NOMO-1 (cell line): ENCODE measurements at regions not wholly inside any gene's neighbourhood (a gene's known extent, or its start where the extent isn't known, plus 50 kb on each side); places are given as distances from the start of the nearest gene placed in this dataset.

Experiments used
- DNase-seq, 2 experiments: peaks; one replicate each; lab custom pipeline; 2025; ENCODE audit not compliant: unreplicated experiment in 2 of 2; lab: John Stamatoyannopoulos, UW

DNA sequence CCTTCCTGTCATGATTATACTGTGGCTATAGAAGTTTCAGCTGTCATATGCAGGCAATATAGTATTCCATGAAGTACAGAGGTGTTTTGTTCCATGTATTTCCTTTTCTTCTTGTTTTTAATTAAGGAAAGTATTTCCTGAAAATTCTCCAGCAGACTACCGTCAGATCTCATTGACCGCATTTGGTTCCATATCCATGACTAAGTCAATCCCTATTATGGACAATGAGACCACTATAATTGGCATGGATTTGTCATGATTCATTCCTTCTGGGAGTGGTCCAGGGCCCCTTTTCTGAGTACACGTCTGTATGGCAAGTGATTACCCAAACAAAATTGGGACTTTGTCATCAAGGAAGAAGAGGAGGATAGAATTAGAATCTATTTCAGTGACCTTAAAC, 283.2 kb upstream of the CLINT1 start:
- DNase-seq: no peak

DNA sequence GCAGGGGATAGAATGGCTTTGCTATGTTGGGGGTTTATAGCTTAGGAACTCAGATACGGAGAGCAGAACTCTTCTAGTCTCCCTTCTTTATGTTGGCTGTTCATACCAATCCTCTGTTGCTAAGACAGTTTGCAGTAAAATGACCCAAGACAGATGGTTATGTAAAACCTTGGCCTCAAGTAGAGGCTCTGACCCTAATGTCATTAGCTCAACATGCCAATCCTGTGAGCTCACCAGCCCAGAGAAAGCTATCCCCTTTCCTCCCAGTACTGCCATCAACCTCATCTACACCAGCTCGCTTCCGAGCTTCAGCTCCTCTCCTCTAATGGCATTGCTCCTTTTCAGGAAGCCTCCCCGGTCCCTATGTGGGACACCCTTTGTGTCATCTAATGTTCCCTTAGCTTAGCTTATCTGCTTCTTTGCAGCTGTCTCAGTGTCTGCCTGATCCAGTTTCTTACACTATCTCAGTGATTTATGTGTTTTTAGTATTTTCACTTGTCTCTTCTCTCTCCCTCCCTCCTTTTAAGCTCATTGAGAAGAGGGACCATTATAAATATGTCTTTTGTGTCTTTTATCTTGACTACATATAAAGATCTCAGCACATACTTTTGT, 281.3 kb upstream of the CLINT1 start:
- DNase-seq: no peak

DNA sequence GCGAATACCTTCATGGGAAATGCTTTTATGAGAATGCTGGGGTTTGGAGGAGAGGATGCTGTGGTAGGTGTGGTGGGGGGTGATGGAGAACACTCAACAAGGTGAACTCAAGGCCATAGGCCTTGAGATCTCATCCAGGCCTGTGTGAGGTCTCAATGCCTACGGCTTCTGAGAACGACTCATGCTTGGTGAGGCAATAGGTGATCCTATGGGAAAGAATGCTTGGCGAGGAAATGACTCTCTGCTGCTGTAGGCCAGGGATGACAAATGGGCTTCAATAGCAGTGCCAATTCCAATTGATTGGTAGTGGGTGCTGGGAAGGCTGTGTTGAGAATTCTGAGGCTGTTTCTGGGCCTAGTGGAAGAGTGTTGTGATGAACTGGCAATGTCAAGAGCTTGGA, 280.2 kb upstream of the CLINT1 start:
- DNase-seq: no peak

DNA sequence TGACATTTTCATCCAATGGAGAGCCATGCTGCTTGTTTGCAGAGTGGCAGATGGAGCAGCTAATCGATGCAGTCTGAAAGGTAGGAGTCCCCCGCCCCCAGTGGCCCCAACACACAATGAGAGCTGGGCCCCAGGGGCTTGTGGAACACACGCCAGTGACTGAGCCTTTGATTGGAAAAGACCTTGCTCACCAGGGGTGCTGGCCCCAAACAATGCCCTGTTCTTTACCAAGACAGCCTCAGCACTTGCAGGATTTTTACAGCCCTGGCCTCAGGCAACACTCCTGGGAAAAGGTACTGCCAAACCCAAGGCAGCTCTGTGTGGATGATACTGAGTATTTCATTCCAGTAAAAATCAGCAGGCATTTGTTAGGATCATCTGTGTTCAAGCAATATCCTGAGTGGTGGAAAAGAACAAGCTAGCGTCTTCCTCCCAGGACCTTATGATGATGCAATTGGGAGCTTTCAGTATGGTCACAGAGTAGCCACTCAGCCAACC, 276.8 kb upstream of the CLINT1 start:
- DNase-seq: no peak

DNA sequence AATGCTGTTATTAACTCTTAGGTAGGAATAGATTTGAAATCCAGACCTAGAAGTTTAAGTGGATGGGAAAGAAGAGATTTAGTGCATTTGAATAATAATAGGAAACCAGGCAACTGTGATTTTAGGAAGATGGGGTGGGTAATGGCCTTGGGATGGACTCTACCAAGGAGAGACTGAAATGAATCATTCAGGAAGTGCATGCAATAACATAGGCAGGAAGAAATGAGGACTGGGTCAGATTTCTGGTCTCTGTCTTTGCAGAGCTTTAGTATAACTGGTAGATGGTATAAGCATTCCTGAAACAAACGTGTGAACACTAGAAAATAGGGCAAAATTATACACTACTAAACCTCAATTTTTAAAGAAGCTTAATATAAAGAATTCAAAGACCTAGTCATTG, 274.4 kb upstream of the CLINT1 start:
- no peak for DNase-seq

DNA sequence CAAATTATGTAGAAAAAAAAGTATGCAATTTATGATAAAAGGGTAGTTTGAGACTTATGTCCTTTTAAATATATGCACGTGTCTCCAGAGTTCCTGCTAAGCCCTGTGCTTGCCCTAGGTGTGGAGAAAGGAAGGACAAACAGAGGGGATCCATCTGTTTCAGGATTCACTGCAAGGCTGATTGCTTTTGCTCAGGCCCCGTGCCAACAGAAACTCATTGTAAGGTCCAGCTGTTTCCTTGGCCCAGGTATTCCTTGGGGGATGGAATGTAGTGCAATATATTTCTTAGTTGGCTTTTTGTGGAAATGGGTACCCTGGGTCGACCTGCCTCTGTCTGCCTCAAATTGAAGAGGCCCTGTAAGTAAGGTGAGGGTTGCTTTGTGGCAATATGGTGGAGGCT, 268.6 kb upstream of the CLINT1 start:
- no peak for DNase-seq

DNA sequence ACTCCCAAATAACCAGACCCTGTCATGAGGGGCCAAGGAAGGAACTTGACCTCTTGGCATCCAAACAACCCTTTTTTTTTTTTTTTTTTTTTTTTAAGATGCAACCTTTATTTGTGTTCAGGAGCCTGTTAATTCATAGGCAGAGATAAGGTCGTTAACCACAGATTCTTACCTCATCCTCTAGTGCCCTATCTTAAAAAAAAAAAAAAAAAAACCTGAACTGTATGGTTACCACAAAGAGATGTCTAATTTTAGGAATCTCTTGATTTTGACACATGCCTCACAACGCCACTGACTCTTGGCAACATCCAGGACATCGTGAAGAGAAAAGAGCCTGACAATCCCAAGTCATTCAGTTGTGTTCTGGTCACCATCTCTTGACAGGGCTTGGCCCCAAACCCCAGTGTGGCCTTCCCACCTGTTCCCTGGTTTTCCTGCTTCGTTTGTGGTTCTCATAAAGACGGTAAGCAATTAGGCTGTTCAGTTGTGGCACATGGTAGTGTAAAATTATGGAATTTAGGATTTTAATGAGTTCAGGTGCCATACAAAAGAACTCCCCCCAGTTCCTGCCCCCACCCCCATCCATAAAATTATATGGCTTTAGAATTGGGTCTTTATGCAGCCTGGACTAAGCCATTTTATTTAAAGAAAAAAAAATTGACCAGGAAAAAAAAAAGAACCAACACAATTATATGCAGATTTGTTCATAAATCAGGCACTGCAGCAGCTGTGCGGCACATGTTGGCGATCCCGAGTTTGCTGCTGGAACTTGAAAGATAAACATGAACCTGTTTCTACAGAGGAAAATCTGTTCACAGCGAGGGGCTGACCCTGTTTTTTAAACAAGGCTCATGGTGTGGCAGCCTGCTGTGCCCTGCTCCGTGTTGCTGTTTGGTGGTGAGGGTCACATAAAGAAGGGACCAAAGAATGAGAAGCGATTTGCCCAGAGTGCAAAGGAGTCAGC, 267.8 kb upstream of the CLINT1 start:
- no peak for DNase-seq

DNA sequence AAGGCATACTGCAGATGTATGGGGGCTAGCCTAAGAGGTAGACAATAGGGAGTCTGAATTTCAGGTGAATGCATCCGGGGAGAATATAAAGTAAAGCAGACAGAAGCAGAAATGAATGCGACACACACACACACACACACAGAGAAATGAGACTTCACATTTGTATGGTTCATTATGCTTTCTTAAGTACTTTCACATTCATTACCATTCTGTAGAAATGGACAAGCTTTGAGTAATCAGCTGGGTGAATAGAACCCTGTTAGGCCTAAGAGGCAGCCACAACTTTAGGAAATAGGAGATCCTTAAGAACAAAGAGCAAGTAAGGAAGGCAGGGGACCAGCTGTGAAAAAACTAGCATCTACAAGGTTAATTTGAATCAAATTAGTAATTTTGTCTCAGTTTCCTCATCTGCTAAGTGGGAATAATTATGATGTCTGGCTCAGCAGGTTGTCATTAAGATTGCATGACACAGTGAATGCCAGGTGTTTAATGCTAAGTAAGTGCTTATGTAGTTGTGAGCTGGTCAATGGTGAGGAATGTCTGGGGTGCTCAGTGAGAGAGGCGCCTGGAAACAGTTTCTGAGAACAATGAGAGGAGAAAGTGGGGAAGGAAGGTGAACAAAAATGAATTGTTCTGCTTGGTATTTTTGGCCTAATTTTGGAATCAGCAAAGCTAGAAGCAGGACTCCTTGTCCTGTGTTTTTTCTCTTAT, 265.8 kb upstream of the CLINT1 start:
- no peak for DNase-seq

DNA sequence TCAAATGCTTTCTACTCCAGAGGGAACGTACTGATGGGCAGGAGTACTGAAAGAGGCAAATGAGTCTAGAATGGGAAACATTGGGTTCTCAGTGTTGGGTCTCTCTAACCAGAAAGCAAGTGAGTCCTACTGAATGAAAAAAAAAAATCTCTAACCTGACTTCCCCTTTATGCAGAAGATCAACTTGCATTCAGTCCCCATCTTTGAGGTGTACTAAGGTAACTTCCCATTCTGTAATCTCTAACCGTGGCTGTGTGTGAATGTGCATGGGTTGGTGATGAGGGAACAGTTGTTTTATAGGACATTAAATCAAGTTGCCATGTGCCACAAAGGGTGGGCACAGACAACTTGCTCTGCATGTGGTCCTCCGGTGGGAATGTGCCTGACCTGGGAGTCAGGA, 264.6 kb upstream of the CLINT1 start:
- DNase-seq: no peak

DNA sequence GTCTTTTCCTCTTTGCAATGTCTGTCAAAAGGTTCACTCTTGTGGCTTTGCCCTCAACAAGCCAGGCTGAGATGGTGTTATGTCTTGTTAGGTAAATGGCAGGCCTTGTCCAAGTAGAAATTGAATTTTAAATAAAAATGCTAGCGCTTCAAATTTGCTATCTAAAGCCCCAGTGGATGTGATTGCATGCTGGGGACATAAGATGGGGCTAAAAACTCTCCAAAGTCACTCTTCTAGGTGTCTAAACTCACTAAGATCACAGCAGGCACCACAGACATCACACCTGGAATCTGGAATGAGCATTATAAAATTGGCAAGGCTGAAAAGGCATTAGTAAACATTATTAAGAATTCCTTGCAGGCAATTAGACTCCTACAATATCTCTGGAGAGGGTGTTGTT, 262.7 kb upstream of the CLINT1 start:
- DNase-seq: no peak

DNA sequence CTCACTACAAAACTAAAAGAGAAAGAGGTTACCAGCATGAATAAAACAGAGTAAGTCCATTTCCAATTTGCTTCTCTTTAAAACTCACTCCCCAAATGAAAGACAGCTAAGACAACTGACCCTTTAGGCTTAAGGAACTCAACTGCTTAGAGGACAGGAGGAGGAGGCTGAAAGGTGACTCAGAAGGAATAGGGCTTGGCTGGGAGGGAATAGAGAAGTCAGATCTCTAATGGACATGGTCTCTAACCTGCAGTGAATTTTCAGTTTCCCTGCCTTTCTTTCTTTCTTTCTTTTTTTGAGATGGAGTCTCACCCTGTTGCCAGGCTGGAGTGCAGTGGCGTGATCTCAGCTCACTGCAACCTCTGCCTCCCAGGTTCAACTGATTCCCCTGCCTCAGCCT, 261.8 kb upstream of the CLINT1 start:
- DNase-seq: no peak

DNA sequence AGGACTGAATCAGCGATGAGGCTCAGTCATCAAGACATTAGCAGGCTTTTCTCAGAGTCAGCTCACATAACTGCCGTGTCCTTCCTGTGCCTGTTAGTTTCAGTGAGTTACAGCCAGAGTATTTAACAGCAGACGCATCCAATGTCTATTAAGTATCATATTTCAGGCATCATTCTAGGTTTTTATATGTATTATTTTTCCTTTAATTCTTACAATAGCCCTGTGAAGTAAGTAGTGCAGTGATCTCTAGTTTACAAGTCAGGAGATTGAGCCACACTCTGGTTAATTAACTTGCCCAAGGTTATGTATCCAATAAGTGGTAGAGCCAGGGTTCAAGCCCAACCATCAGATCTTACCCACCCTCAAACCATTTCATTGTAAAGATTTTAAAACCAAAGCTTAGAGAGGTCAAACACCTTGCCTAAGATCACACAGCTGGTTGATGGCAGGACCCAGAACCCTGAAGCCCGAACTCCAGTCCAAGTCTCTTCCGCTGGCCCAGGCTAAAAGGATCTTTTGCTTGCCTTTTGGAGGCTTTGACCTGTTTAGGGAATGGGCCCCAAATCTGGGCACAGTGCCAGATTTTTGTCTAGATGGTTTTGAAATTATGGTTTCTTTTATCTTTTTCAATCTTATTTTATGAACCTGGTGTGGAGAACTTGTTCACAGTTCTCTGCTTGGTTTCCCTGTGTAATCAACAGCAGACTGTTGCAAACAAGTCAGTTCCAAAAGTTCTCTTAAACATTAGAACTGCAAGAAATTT, 261.2 kb upstream of the CLINT1 start:
- DNase-seq: no peak

DNA sequence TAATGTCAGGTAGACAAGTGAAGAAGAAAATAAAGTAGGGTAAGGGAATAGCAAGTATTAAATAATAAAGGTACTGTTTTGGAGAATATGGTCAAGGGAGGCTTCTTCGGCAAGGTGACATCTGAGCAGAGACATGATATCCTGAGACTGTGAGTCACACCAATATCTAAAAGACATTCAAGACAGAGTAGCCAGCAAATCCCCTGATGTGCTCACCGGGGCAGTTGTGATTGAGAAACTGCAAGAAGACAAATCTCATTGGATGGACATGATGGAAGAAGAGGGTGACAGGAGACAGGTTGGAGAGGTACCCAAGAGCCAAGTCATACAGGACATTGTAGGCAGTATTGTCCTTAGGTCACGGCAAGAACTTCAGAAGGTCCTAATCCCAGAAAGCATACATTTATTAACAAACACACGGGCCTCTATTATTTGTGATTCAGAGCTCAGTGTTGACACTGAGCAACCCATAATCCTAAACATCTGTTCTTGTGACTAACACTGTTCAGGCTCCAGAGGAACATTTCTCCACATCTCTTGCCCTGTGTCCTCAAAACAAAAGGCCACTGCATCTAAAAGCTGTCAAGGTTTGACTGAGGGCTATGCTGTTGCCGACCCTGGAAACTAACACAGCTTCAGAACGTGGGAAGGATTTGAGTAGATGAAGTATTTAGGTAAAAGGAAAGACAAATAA, 258.7 kb upstream of the CLINT1 start:
- no peak for DNase-seq

DNA sequence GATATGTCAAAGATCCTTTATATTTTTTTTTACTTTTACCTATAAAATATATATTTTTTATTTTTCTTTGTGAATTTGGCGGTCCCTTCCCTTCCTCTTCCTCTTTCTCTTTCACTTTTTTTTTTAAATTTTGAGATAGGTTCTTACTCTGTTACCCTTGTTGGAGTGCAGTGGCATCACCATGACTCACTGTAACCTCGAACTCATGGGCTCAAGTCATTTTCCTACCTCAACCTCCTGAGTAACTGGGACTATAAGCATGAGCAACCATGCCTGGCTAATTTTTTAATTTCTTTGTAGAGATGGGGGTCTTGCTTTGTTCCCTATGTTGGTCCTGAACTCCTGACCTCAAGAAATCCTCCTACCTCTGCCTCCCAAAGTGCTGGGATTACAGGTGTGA, 258.0 kb upstream of the CLINT1 start:
- DNase-seq: peak in 1 of 2 experiments; percentile 32

DNA sequence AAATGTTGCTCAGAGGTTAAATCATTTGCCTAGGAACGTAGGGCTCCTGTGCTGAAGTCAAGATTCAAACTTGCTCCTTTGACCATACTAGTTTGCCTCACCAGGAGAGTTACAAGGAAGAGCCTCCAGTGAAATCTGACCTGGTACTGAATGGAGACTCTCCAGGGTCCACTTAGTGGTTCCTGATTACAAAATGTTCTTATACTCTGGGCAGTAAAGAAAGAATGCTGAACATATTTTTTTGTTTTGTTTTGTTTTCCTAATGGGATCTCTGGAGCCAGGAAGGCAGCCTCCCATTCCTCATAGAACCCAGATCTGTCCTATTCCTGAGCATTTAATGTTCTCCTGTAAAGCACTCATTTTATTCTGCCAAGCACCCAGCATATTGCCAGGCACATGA, 256.5 kb upstream of the CLINT1 start:
- no peak for DNase-seq

DNA sequence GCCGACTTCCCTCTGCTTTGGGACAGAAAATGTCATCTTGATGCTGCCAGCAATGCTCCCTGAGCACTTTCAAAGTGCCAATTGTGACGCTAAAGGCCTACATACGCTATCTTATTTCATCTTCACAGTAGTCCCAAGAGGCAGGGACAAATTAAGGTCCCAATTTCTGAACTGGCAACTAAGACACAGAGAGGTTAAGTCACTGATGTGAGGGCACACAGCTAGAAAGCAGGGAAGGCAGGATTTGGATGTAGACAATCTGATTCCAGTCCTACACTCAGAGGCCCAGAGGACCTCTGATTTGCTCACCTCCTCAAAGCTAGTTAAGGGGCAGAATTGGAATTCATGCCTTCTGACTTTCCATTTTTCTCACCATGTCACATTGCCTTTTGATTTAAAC, 249.2 kb upstream of the CLINT1 start:
- no peak for DNase-seq

DNA sequence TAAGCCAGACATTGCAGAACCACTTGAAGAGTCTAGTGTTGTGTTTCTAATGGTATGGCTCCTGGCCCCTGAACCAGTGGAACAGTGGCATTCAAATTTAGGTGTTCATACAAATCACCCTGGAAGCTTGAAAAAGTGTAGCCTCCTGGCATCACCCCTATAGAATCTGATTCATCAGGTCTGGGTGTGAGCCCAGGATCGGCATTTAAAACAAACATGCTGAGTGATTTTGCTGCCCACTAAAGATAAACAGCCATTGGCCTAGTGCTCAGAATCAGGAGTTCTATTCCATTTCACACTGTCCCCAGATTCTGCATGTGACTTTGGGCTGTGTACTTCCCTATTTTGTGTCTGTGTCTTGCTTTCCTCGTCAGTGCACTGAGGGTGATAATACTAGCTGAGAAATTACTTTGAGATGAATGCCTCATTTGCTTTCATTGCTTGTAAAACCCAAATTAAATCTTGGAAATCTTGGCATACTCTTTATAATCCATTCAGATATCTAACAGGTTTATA, 241.5 kb upstream of the CLINT1 start:
- DNase-seq: peak in 1 of 2 experiments; percentile 9

DNA sequence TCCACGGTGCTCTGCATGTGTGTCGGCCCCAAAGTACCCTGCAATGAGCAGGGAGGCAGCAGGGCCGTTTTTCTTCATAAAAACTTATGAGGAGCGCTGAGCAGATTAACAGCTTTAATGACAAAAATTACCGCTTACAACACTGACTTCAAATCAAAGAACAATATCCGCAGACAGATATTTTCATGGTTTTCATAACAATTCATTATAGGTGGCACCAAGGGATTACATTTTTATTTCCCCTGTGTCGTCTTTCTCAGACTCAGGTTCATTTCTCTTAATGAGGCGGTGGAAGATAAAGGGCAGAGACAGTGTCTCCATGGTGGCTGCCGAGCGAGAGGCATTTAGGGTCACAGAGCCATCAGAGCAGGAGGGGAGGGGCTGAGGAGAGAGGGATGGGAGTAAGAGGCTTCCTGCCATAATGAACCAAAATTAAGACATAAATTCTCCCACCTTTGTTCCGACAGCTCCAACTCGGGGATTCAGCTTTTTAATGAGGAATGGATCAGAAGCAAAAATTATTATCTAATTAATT, 240.7 kb upstream of the CLINT1 start:
- no peak for DNase-seq

DNA sequence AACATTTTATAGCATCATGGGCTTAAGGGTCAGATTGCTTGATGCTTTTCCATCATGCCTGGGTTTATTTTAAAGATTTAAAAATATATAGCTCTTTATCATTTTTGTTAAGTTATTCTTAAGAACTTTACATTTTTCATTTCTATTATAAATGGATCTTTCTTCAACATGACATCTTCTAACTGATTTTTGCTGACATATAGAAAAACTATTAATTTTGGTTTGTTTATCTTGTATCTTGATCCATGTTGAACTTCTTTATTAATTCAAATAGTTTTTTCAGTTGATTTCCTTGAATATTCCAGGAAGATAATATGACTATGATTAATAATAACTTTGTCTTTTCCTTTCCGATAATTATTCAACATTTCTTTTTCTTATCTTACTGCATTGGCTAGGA, 237.9 kb upstream of the CLINT1 start:
- no peak for DNase-seq

DNA sequence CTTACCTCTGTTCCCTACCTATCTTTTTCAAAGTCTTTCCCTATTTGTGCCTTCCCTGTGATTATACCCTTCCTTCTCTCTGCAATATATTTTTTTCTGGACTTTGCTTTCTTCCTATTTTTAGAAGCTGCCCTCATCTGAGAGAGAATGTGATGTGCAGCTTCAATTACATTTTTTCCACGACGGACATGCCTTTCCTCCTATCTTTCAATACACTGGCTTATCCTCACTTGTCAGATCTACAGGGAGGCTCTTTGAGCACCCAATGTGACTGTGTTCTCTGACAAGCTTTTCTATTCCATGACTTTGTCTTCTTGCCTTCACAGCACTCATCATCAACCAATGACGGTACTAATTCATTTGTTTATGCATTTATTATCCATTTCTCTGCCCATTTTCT, 227.9 kb upstream of the CLINT1 start:
- no peak for DNase-seq
